A549 (cell line): ENCODE measurements at regions not wholly inside any gene's neighbourhood (a gene's known extent, or its start where the extent isn't known, plus 50 kb on each side); places are given as distances from the start of the nearest gene placed in this dataset.

Source experiments
- ATAC-seq, 2 experiments: fragments of 200-7000 bp in 1 of 2; fragments of >200 bp in 1 of 2; cut with Nextera tagmentation in 1 of 2; cut with Tn5 transposase in 1 of 2; 3 replicates each; pipeline versions ENCODE4 v1.8.0 to v1.9.1; 2018 to 2020; ENCODE audit warnings: mild to moderate bottlenecking in 1 of 2, moderate library complexity in 1 of 2
- CTCF ChIA-PET: fragments of 300-600 bp; sonication (Branson Sonifier 250); formaldehyde crosslinking; extraction: SDS; loops from one replicate; lab custom pipeline; 2021; ENCODE audit warnings: antibody characterized with exemption, inconsistent platforms; lab: Yijun Ruan, JAX
- POLR2A ChIA-PET: fragments of 350-600 bp; formaldehyde crosslinking; extraction: SDS; loops from one replicate; lab custom pipeline; 2021; ENCODE audit warnings: antibody characterized with exemption, inconsistent platforms; lab: Yijun Ruan, JAX
- DNase-seq, 2 experiments: peaks; one replicate each; pipeline versions ENCODE4 v3.0.0 to v3.0.0-alpha.2; 2011 to 2016; ENCODE audit warnings: low read depth in 1 of 2, low spot score in 1 of 2
- FAIRE-seq: peaks from 2 replicates; lab custom pipeline; 2011; peaks lifted over from hg19 to GRCh38; lab: Jason Lieb, UNC
- H3K27ac ChIP-seq, 2 experiments: fragments of >200 bp; sonication (Bioruptor Twin); formaldehyde crosslinking; 3 replicates each; pipeline ENCODE4 v1.5.1; 2016 to 2017
- H3K4me1 ChIP-seq: fragments of >200 bp; sonication (Bioruptor Twin); formaldehyde crosslinking; 3 replicates; pipeline ENCODE4 v1.6.1; 2016
- H3K4me2 ChIP-seq: fragments of >200 bp; sonication (Bioruptor Twin); formaldehyde crosslinking; 3 replicates; pipeline ENCODE4 v1.6.1; 2016
- H3K4me3 ChIP-seq: fragments of >200 bp; sonication (Bioruptor Twin); formaldehyde crosslinking; 3 replicates; pipeline ENCODE4 v1.5.1; 2016
- H3K9me3 ChIP-seq: fragments of >200 bp; sonication (Bioruptor Twin); formaldehyde crosslinking; 3 replicates; pipeline ENCODE4 v1.6.1; 2016
- BHLHE40 ChIP-seq: IDR thresholded peaks from 2 replicates; pipeline ENCODE4 v1.6.1; 2012; ENCODE audit warnings: low read depth, low read length, inconsistent platforms
- CBX2 ChIP-seq: fragments of 200-600 bp; sonication (generic); IDR thresholded peaks from 2 replicates; pipeline ENCODE4 v1.6.1; 2016; ENCODE audit warnings: low read depth, mild to moderate bottlenecking, borderline replicate concordance
- CBX8 ChIP-seq: fragments of 200-600 bp; sonication (generic); IDR thresholded peaks from 2 replicates; pipeline ENCODE4 v1.6.1; 2016
- CHD4 ChIP-seq: fragments of 200-600 bp; sonication (generic); IDR thresholded peaks from 2 replicates; pipeline ENCODE4 v1.6.1; 2016; ENCODE audit warnings: antibody characterized with exemption, mild to moderate bottlenecking, borderline replicate concordance
- CTCF ChIP-seq: fragments of >200 bp; sonication (Bioruptor Twin); formaldehyde crosslinking; IDR thresholded peaks from 3 replicates; pipeline ENCODE4 v1.5.1; 2016
- EHF ChIP-seq: fragments of 250-450 bp; sonication (Bioruptor Pico); IDR thresholded peaks from 2 replicates; pipeline ENCODE4 v1.5.0; 2020; ENCODE audit warnings: mild to moderate bottlenecking
- EHMT2 ChIP-seq: fragments of 200-600 bp; sonication (generic); IDR thresholded peaks from 2 replicates; pipeline ENCODE4 v1.6.1; 2016; ENCODE audit warnings: antibody characterized with exemption, low read depth, mild to moderate bottlenecking, moderate library complexity
- ELK1 ChIP-seq: fragments of 150-350 bp; IDR thresholded peaks from 2 replicates; pipeline ENCODE4 v1.6.1; 2014; ENCODE audit warnings: low read depth, mild to moderate bottlenecking, low read length
- ESRRA ChIP-seq: fragments of 150-350 bp; IDR thresholded peaks from 2 replicates; pipeline ENCODE4 v1.6.1; 2014; ENCODE audit warnings: mild to moderate bottlenecking, low read length, borderline replicate concordance
- HEYL ChIP-seq: fragments of 250-450 bp; sonication (Bioruptor Pico); IDR thresholded peaks from 2 replicates; pipeline ENCODE4 v1.8.0; 2021; ENCODE audit warnings: mild to moderate bottlenecking, moderate library complexity
- HOXB13 ChIP-seq: fragments of 250-450 bp; sonication (Bioruptor Pico); IDR thresholded peaks from 2 replicates; pipeline ENCODE4 v1.5.0; 2020; ENCODE audit warnings: low read depth, mild to moderate bottlenecking, moderate library complexity
- JUN ChIP-seq, 2 experiments: fragments of >200 bp; sonication (Bioruptor Twin); formaldehyde crosslinking; IDR thresholded peaks; 2 replicates in 1 of 2; 3 replicates in 1 of 2; pipeline ENCODE4 v1.6.1; 2016 to 2017
- KDM1A ChIP-seq: fragments of 200-600 bp; sonication (generic); IDR thresholded peaks from 2 replicates; pipeline ENCODE4 v1.6.1; 2016; ENCODE audit warnings: low read depth, mild to moderate bottlenecking
- MAZ ChIP-seq: fragments of 150-350 bp; IDR thresholded peaks from 2 replicates; pipeline ENCODE4 v1.6.1; 2014; ENCODE audit warnings: antibody characterized with exemption, low read depth, low read length, borderline replicate concordance
- NR3C1 ChIP-seq: fragments of >200 bp; sonication (Bioruptor Twin); formaldehyde crosslinking; IDR thresholded peaks from 3 replicates; pipeline ENCODE4 v1.6.1; 2017
- POLR2A ChIP-seq: IDR thresholded peaks from 2 replicates; pipeline ENCODE4 v1.6.1; 2012; ENCODE audit warnings: mild to moderate bottlenecking, low read length
- RARB ChIP-seq: fragments of 250-450 bp; sonication (Bioruptor Pico); IDR thresholded peaks from 2 replicates; pipeline ENCODE4 v1.8.0; 2021; ENCODE audit warnings: mild to moderate bottlenecking, moderate library complexity
- RCOR1 ChIP-seq: fragments of 150-350 bp; IDR thresholded peaks from 2 replicates; pipeline ENCODE4 v1.6.1; 2014; ENCODE audit warnings: antibody characterized with exemption, low read length, low read depth
- REST ChIP-seq: fragments of 200-600 bp; sonication (generic); IDR thresholded peaks from 2 replicates; pipeline ENCODE4 v1.6.1; 2016; ENCODE audit warnings: antibody characterized with exemption, mild to moderate bottlenecking, moderate library complexity
- RFX5 ChIP-seq: fragments of 450-650 bp; IDR thresholded peaks from 2 replicates; pipeline ENCODE4 v1.7.1; 2014; ENCODE audit warnings: antibody characterized with exemption, mild to moderate bottlenecking, moderate library complexity
- RNF2 ChIP-seq: fragments of 200-600 bp; sonication (generic); IDR thresholded peaks from 2 replicates; pipeline ENCODE4 v1.6.1; 2016; ENCODE audit warnings: low read depth, mild to moderate bottlenecking, antibody characterized with exemption, moderate library complexity, borderline replicate concordance
- SMC3 ChIP-seq: fragments of >200 bp; sonication (Bioruptor Twin); formaldehyde crosslinking; IDR thresholded peaks from 3 replicates; pipeline ENCODE4 v1.6.1; 2018; ENCODE audit warnings: inconsistent platforms
- SREBF2 ChIP-seq: fragments of 450-650 bp; IDR thresholded peaks from 2 replicates; pipeline ENCODE4 v1.6.1; 2014; ENCODE audit warnings: mild to moderate bottlenecking, moderate library complexity
- TP53 ChIP-seq: fragments of 250-450 bp; sonication (Bioruptor Pico); IDR thresholded peaks from 2 replicates; pipeline ENCODE4 v1.5.0; 2021; ENCODE audit warnings: mild to moderate bottlenecking, moderate library complexity
- ZC3H11A ChIP-seq: fragments of 450-650 bp; IDR thresholded peaks from 2 replicates; pipeline ENCODE4 v1.6.1; 2014; ENCODE audit warnings: antibody characterized with exemption, mild to moderate bottlenecking
- WGBS: methylation state at CpG from one replicate; pipeline ENCODE4 v1.1.6; 2017; ENCODE audit errors: missing lambda C conversion rate; 5-methylcytosine and 5-hydroxymethylcytosine counted together
- TF ChIP-seq, protein P1 (sequence below): IDR thresholded peaks from 2 replicates; pipeline ENCODE4 v1.6.1; 2012

- no peak for TF ChIP-seq JUN (IDR thresholded peaks at IDR 0.05)
- no peak for TF ChIP-seq HOXB13 (CRISPR knock-in tag)
- no peak for TF ChIP-seq MAZ
- no peak for TF ChIP-seq BHLHE40
- TF ChIP-seq EHMT2: no peak
These were observed 790.4 kb downstream of the DIAPH3 start (continued) for GRCh38 chr13:59373341-59373740.

DNA sequence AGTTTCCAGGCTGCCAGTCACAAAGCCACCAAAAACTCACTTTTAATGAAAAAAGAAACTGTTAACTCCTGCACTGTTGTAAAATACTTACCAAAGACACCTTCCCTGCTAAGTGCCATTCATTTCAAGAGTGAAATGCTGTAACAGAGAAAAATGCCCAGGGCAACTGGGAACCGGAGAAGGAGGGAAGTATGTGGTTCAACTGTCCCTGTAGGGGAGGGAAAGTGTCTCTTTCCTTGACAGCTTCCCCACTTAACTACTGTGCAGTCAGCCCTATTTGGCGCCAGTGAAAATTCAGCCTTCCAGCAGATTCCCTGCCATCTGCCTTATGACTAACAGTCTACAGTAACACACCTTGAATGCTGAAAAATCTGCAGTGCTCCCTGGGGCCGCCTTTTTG, 789.0 kb downstream of the DIAPH3 start:
- Histone ChIP-seq H3K4me3 (no peak overlapping the region), H3K4me1 (no peaks in the 10 kb centered on the region), H3K27ac (no peak overlapping the region), H3K9me3 (no peaks in the 10 kb centered on the region), H3K4me2 (no peak overlapping the region)
- TF ChIP-seq RCOR1 (no peak), KDM1A (no peak), SMC3 (no peak), EHMT2 (no peak), ELK1 (no peak), TP53 (CRISPR knock-in tag) (no peak), EHF (CRISPR knock-in tag) (no peak), SREBF2 (no peak), RNF2 (no peak)
- CTCF ChIA-PET: no interaction called here
- WGBS: 4% methylated on average over 3 of the region's 3 CpGs
- ATAC-seq (no peak), DNase-seq (no peak), FAIRE-seq (no peak)
- POLR2A ChIA-PET: no interaction called here

- FAIRE-seq (no peak), ATAC-seq (no peak)
- H3K27ac ChIP-seq: no peak overlapping the region
- 9% methylated on average over 1 of the region's 1 CpG for WGBS
- TF ChIP-seq RARB (CRISPR knock-in tag) (no peak), REST (no peak), ESRRA (no peak), POLR2A (no peak), CBX2 (no peak), ELK1 (no peak), CBX8 (no peak), NR3C1 (no peak), RFX5 (no peak), ZC3H11A (no peak), RCOR1 (no peak), TP53 (CRISPR knock-in tag) (no peak), CHD4 (no peak), KDM1A (no peak), CTCF (no peak), BHLHE40 (no peak), HEYL (CRISPR knock-in tag) (no peak), RNF2 (no peak)
- TF ChIP-seq, protein P1, sequence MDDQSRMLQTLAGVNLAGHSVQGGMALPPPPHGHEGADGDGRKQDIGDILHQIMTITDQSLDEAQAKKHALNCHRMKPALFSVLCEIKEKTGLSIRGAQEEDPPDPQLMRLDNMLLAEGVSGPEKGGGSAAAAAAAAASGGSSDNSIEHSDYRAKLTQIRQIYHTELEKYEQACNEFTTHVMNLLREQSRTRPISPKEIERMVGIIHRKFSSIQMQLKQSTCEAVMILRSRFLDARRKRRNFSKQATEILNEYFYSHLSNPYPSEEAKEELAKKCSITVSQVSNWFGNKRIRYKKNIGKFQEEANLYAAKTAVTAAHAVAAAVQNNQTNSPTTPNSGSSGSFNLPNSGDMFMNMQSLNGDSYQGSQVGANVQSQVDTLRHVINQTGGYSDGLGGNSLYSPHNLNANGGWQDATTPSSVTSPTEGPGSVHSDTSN: no peak
- TF ChIP-seq, all 56 proteins: peak for 0
- ChIA-PET POLR2A (no interaction called here), CTCF (no interaction called here)
- no peaks in the 10 kb centered on the region for H3K9me3 ChIP-seq
- DNase-seq: no peak
- no peak overlapping the region for H3K4me3 ChIP-seq
- no peak overlapping the region for H3K4me2 ChIP-seq
- no peaks in the 10 kb centered on the region for H3K4me1 ChIP-seq
These were observed 779.6 kb downstream of the DIAPH3 start for GRCh38 chr13:59384154-59384553.
